IMR-90 (cell line): ENCODE measurements at regions not wholly inside any gene's neighbourhood (a gene's known extent, or its start where the extent isn't known, plus 50 kb on each side); places are given as distances from the start of the nearest gene placed in this dataset.
A peak's percentile ranks its signal among the peaks of the same experiment; 100 is the strongest.

Experiments
- ATAC-seq: fragments of 200-7000 bp; cut with Tn5 transposase; 2 replicates; pipeline ENCODE4 v1.9.1; 2020; ENCODE audit warnings: low read depth, mild to moderate bottlenecking, moderate library complexity
- BruUV-seq: library from RNA; stranded (reverse); fragments of 400-500 nt; replicated peaks from 2 replicates; lab custom pipeline; 2021; lab: Mats Ljungman, UMichigan
- CTCF ChIA-PET: fragments of 300-600 bp; formaldehyde crosslinking; extraction: SDS; loops from one replicate; lab custom pipeline; 2021; ENCODE audit warnings: antibody characterized with exemption; lab: Yijun Ruan, JAX
- POLR2A ChIA-PET: fragments of 300-600 bp; sonication (Branson Sonifier 250); formaldehyde crosslinking; loops from one replicate; lab custom pipeline; 2022; ENCODE audit warnings: antibody characterized with exemption; ENCODE audit not compliant: unreplicated experiment; lab: Charles Lee
- DNase-seq: peaks from one replicate; pipeline ENCODE4 v3.0.0; 2013
- H2AFZ ChIP-seq: replicated peaks from 2 replicates; pipeline ENCODE3; 2013; ENCODE audit warnings: low read length, mild to moderate bottlenecking; ENCODE audit not compliant: poor library complexity
- H2AK5ac ChIP-seq: 2 replicates; pipeline ENCODE4 v1.6.1; 2013; ENCODE audit warnings: low read depth, low read length, inconsistent platforms
- H2AK9ac ChIP-seq: replicated peaks from 2 replicates; pipeline ENCODE3; 2013; ENCODE audit warnings: mild to moderate bottlenecking, low read depth, low read length, moderate library complexity; ENCODE audit not compliant: poor library complexity
- H2BK120ac ChIP-seq: 2 replicates; pipeline ENCODE4 v1.6.1; 2013; ENCODE audit warnings: low read depth, low read length, inconsistent platforms
- H2BK15ac ChIP-seq: 3 replicates; pipeline ENCODE4 v1.6.1; 2013; ENCODE audit warnings: low read depth, low read length, inconsistent platforms
- H2BK20ac ChIP-seq: 2 replicates; pipeline ENCODE4 v1.6.1; 2013; ENCODE audit warnings: low read depth, mild to moderate bottlenecking, inconsistent platforms, low read length, moderate library complexity
- H2BK5ac ChIP-seq: 2 replicates; pipeline ENCODE4 v1.6.1; 2013; ENCODE audit warnings: mild to moderate bottlenecking, low read depth, low read length, inconsistent platforms; ENCODE audit not compliant: poor library complexity, severe bottlenecking
- H3K14ac ChIP-seq: replicated peaks from 2 replicates; pipeline ENCODE4 v1.6.1; 2013; ENCODE audit warnings: low read depth, low read length, inconsistent platforms
- H3K18ac ChIP-seq: 2 replicates; pipeline ENCODE4 v1.6.1; 2013; ENCODE audit warnings: low read depth, low read length, control low read depth
- H3K23ac ChIP-seq: 2 replicates; pipeline ENCODE4 v1.6.1; 2013; ENCODE audit warnings: low read depth, low read length, inconsistent platforms
- H3K27ac ChIP-seq: 2 replicates; pipeline ENCODE4 v1.5.1; 2013; ENCODE audit warnings: mild to moderate bottlenecking, control low read depth, low read length; ENCODE audit not compliant: insufficient read depth
- H3K27me3 ChIP-seq: 2 replicates; pipeline ENCODE4 v1.6.1; 2013; ENCODE audit warnings: low read length; ENCODE audit not compliant: control insufficient read depth, insufficient read depth
- H3K36me3 ChIP-seq: 2 replicates; pipeline ENCODE4 v1.6.1; 2013; ENCODE audit warnings: low read length, mixed read lengths; ENCODE audit not compliant: control insufficient read depth, insufficient read depth
- H3K4ac ChIP-seq: 2 replicates; pipeline ENCODE4 v1.6.1; 2013; ENCODE audit warnings: low read depth, low read length, inconsistent platforms
- H3K4me1 ChIP-seq: 2 replicates; pipeline ENCODE4 v1.6.1; 2013; ENCODE audit warnings: low read length, mixed read lengths; ENCODE audit not compliant: control insufficient read depth, insufficient read depth
- H3K4me2 ChIP-seq: 2 replicates; pipeline ENCODE4 v1.6.1; 2013; ENCODE audit warnings: low read depth, mild to moderate bottlenecking, control low read depth, low read length, moderate library complexity
- H3K4me3 ChIP-seq: 2 replicates; pipeline ENCODE4 v1.5.1; 2013; ENCODE audit warnings: low read depth, mild to moderate bottlenecking, control low read depth, low read length, moderate library complexity; ENCODE audit not compliant: insufficient read depth
- H3K56ac ChIP-seq: 2 replicates; pipeline ENCODE4 v1.6.1; 2013; ENCODE audit warnings: low read length, inconsistent platforms; ENCODE audit not compliant: insufficient read depth; ENCODE audit errors: extremely low read depth
- H3K79me1 ChIP-seq, 2 experiments: 2 replicates each; pipeline ENCODE4 v1.6.1; 2013; ENCODE audit warnings: low read length in 2 of 2, inconsistent platforms in 1 of 2, low read depth in 1 of 2
- H3K9ac ChIP-seq: 2 replicates; pipeline ENCODE4 v1.6.1; 2013; ENCODE audit warnings: low read depth, low read length, control low read depth
- H3K9me1 ChIP-seq: 2 replicates; pipeline ENCODE4 v1.6.1; 2013; ENCODE audit warnings: low read length, inconsistent platforms; ENCODE audit not compliant: insufficient read depth
- H3K9me3 ChIP-seq: 2 replicates; pipeline ENCODE4 v1.6.1; 2013; ENCODE audit warnings: low read length; ENCODE audit not compliant: control insufficient read depth, insufficient read depth
- H4K20me1 ChIP-seq: 2 replicates; pipeline ENCODE4 v1.6.1; 2013; ENCODE audit warnings: low read length, inconsistent platforms; ENCODE audit not compliant: insufficient read depth
- H4K5ac ChIP-seq: 2 replicates; pipeline ENCODE4 v1.6.1; 2013; ENCODE audit warnings: mild to moderate bottlenecking, low read depth, low read length, control low read depth
- H4K8ac ChIP-seq, 2 experiments: 2 replicates each; pipeline ENCODE4 v1.6.1; 2013; ENCODE audit warnings: low read depth in 2 of 2, low read length in 2 of 2, control low read depth in 1 of 2, inconsistent platforms in 1 of 2
- H4K91ac ChIP-seq: 2 replicates; pipeline ENCODE4 v1.6.1; 2013; ENCODE audit warnings: low read depth, low read length, inconsistent platforms; ENCODE audit not compliant: insufficient read depth
- BHLHE40 ChIP-seq: fragments of 150-350 bp; IDR thresholded peaks from 2 replicates; pipeline ENCODE4 v1.6.1; 2016; ENCODE audit warnings: mild to moderate bottlenecking, low read depth, low read length
- CEBPB ChIP-seq: IDR thresholded peaks from 2 replicates; pipeline ENCODE4 v1.6.1; 2012; ENCODE audit warnings: low read depth, low read length, improper control_type of control experiment
- CHD1 ChIP-seq: IDR thresholded peaks from 2 replicates; pipeline ENCODE4 v1.6.1; 2012; ENCODE audit warnings: low read depth, low read length, improper control_type of control experiment
- CTCF ChIP-seq: conservative IDR thresholded peaks from 2 replicates; pipeline ENCODE4 v1.5.1; 2012; ENCODE audit warnings: mild to moderate bottlenecking, low read depth, low read length, improper control_type of control experiment
- POLR2A ChIP-seq: IDR thresholded peaks from 2 replicates; pipeline ENCODE4 v1.6.1; 2012; ENCODE audit warnings: mild to moderate bottlenecking, low read depth, low read length
- RAD21 ChIP-seq: IDR thresholded peaks from 2 replicates; pipeline ENCODE4 v1.6.1; 2012; ENCODE audit warnings: low read length, improper control_type of control experiment
- RCOR1 ChIP-seq: IDR thresholded peaks from 2 replicates; pipeline ENCODE4 v1.6.1; 2012; ENCODE audit warnings: mild to moderate bottlenecking, low read length, improper control_type of control experiment; ENCODE audit not compliant: insufficient replicate concordance
- SMC3 ChIP-seq: fragments of 150-350 bp; IDR thresholded peaks from 2 replicates; pipeline ENCODE4 v1.6.1; 2016; ENCODE audit warnings: low read depth, mild to moderate bottlenecking, antibody characterized with exemption, low read length, moderate library complexity
- USF2 ChIP-seq: fragments of 150-350 bp; IDR thresholded peaks from 2 replicates; pipeline ENCODE4 v1.6.1; 2017; ENCODE audit warnings: mild to moderate bottlenecking, antibody characterized with exemption, low read length, low read depth
- WGBS, 2 experiments: methylation state at CpG; one replicate each; pipeline versions ENCODE4 v1.1.5 to v1.1.7; 2013; ENCODE audit warnings: missing lambda C conversion rate in 2 of 2; ENCODE audit not compliant: insufficient read length in 1 of 2; ENCODE audit errors: extremely low coverage in 2 of 2; 5-methylcytosine and 5-hydroxymethylcytosine counted together
- dilution Hi-C: fragments of 300-500 bp; cut with HindIII; formaldehyde crosslinking; loops from one replicate; pipeline ENCODE4 v1.14.3; 2018; ENCODE audit warnings: low sequenced_read_pairs; ENCODE audit not compliant: unreplicated experiment
- in situ Hi-C: fragments of 300-500 bp; cut with MboI; formaldehyde crosslinking; loops from 3 replicates; pipeline ENCODE4 v1.14.3; 2019; ENCODE audit warnings: low sequenced_read_pairs, inconsistent platforms, mixed read lengths
- intact Hi-C: fragments of 100-400 bp; cut with micrococcal nuclease; formaldehyde crosslinking; loops from 2 replicates; pipeline ENCODE4 v1.10.0; 2022

GRCh38 chr1:149844650-149845255 is 54.6 kb upstream of the BOLA1 start:
- Histone ChIP-seq H2BK120ac (peak overlapping the region; percentile 10; the same call in 1 of the 2 replicates), H3K14ac (no peak overlapping the region), H3K4me2 (peak overlapping the region; percentile 43), H2BK15ac (no peak overlapping the region), H3K9me3 (no peaks in the 10 kb centered on the region), H2AK9ac (no peak overlapping the region), H2BK5ac (no peak overlapping the region), H3K27me3 (no peaks in the 10 kb centered on the region), H3K4ac (0 out of 2 replicates have a peak overlapping the region, but pooled peaks have one; percentile 5), H4K8ac (no peak overlapping the region), H4K20me1 (peaks cover 6% of the 10 kb centered on the region; the same call in 1 of the 2 replicates), H3K9ac (peak overlapping the region; percentile 46; the same call in 1 of the 2 replicates), H2AFZ (no peak overlapping the region), H3K79me1 (peaks cover 25 to 47% of the 10 kb centered on the region in 2 experiments), H2BK20ac (no peak overlapping the region), H3K18ac (no peak overlapping the region), H3K9me1 (peaks cover 3% of the 10 kb centered on the region; the same call in 1 of the 2 replicates), H3K36me3 (peaks cover 3% of the 10 kb centered on the region), H3K4me1 (peaks cover 10% of the 10 kb centered on the region), H3K4me3 (peak overlapping the region; percentile 21), H2AK5ac (no peak overlapping the region), H4K5ac (no peak overlapping the region), H3K27ac (no peak overlapping the region), H3K56ac (no peak overlapping the region), H4K91ac (no peak overlapping the region), H3K23ac (peak overlapping the region; percentile 45; the same call in 1 of the 2 replicates)
- TF ChIP-seq CHD1 = no peak
- no peak for TF ChIP-seq CEBPB
- no peak for TF ChIP-seq CTCF
- no peak for TF ChIP-seq POLR2A
- TF ChIP-seq SMC3 = no peak
- TF ChIP-seq RCOR1 = no peak
- no peak for TF ChIP-seq RAD21
- no peak for TF ChIP-seq BHLHE40
- TF ChIP-seq USF2 = no peak
- dilution Hi-C loops (no loop called here), in situ Hi-C loops (no loop called here), intact Hi-C loops (no loop called here)
- CTCF ChIA-PET = interaction anchor here (0.6 to 0.7 kb wide), 2 partner anchors 37 to 318 kb away, joined by 3 to 4 read pairs; no protein-coding TSS in a partner anchor
- ATAC-seq = no peak
- no TSS peak for BruUV-seq
- no peak for DNase-seq
- WGBS, 2 experiments = no CpG with 5 or more reads among the region's 4 CpGs
- POLR2A ChIA-PET = interaction anchor here (2.2 kb wide), 1 partner anchor 42 kb away, joined by 15 read pairs; a partner anchor contains a TSS
